Adipose tissue (tissue), 3 donors: ENCODE measurements at regions not wholly inside any gene's neighbourhood (a gene's known extent, or its start where the extent isn't known, plus 50 kb on each side); places are given as distances from the start of the nearest gene placed in this dataset.
"Not testable (repeated sequence)": the region's sequence is repeated elsewhere in the genome, so short reads cannot be mapped to it uniquely, and the experiment has no call there.

Experiments
- H3K27ac ChIP-seq: one replicate; pipeline ENCODE4 v1.5.1; 2013; ENCODE audit warnings: low read depth, low read length
- WGBS, 3 donors: extraction: QIAGEN DNeasy Blood & Tissue Kit; methylation state at CpG; one replicate each; pipeline ENCODE4 v1.1.7; 2013; 5-methylcytosine and 5-hydroxymethylcytosine counted together
- donor health status: healthy with polysubstance abuse.
- donor health status: Bipolar disorder and iron deficiency.
- donor health status: healthy.

- peak overlapping the region; percentile 34 for H3K27ac ChIP-seq
- 25 to 52% (median 37%) methylated on average over 15 to 16 of the region's 16 CpGs for WGBS, 3 donors
Observed at GRCh38 chr17:77829843-77830799, 128.4 kb upstream of the TNRC6C start.

- H3K27ac ChIP-seq, result peak overlapping the region; percentile 34
- WGBS, 3 donors, result 62 to 72% (median 65%) methylated on average over 17 of the region's 17 CpGs
Observed at GRCh38 chr17:77830816-77831473, 127.6 kb upstream of the TNRC6C start.

GRCh38 chr17:77831474-77832179 is 126.9 kb upstream of the TNRC6C start:
- H3K27ac ChIP-seq, result no peak overlapping the region
- WGBS, 3 donors, result 65 to 75% (median 72%) methylated on average over 17 of the region's 17 CpGs

- 58 to 88% (median 87%) methylated on average over 8 of the region's 8 CpGs for WGBS, 3 donors
- H3K27ac ChIP-seq, result no peak overlapping the region
Observed at GRCh38 chr17:77832180-77832560, 126.3 kb upstream of the TNRC6C start.

- 67 to 93% (median 88%) methylated on average over 5 of the region's 5 CpGs for whole genome bisulfite sequencing, 3 donors
- no peak overlapping the region for H3K27ac ChIP-seq
Observed at GRCh38 chr17:77833769-77834168, 124.7 kb upstream of the TNRC6C start.

- 46 to 56% (median 50%) methylated on average over 12 of the region's 12 CpGs for WGBS, 3 donors
- no peak overlapping the region for H3K27ac ChIP-seq
Observed at GRCh38 chr17:77834170-77835115, 124.1 kb upstream of the TNRC6C start.

GRCh38 chr17:77836557-77837041 is 121.9 kb upstream of the TNRC6C start:
- no peak overlapping the region for H3K27ac ChIP-seq
- WGBS, 3 donors, result 57 to 91% (median 79%) methylated on average over 3 of the region's 3 CpGs

GRCh38 chr17:77837072-77837471 is 121.4 kb upstream of the TNRC6C start:
- 91 to 97% (median 97%) methylated on average over 5 of the region's 5 CpGs for whole genome bisulfite sequencing, 3 donors
- H3K27ac ChIP-seq, result not testable (repeated sequence)

GRCh38 chr17:77837917-77838316 is 120.6 kb upstream of the TNRC6C start:
- no peak overlapping the region for H3K27ac ChIP-seq
- 76 to 97% (median 97%) methylated on average over 9 of the region's 9 CpGs for WGBS, 3 donors

- H3K27ac ChIP-seq, result no peak overlapping the region
- WGBS, 3 donors, result 74 to 90% (median 78%) methylated on average over 23 of the region's 23 CpGs
Observed at GRCh38 chr17:77838748-77839697, 119.5 kb upstream of the TNRC6C start.

- WGBS, 3 donors, result 38 to 70% (median 61%) methylated on average over 16 of the region's 16 CpGs
- H3K27ac ChIP-seq, result no peak overlapping the region
Observed at GRCh38 chr17:77839698-77840512, 118.6 kb upstream of the TNRC6C start.

- no peak overlapping the region for H3K27ac ChIP-seq
- WGBS, 3 donors, result 77 to 85% (median 77%) methylated on average over 10 of the region's 10 CpGs
Observed at GRCh38 chr17:77840513-77841165, 117.9 kb upstream of the TNRC6C start.

GRCh38 chr17:77841742-77842527 is 116.6 kb upstream of the TNRC6C start:
- WGBS, 3 donors, result 83 to 95% (median 93%) methylated on average over 8 of the region's 8 CpGs
- no peak overlapping the region for H3K27ac ChIP-seq

- H3K27ac ChIP-seq, result no peak overlapping the region
Observed at GRCh38 chr17:77842528-77843147, 115.9 kb upstream of the TNRC6C start.

More at GRCh38 chr17:77842528-77843147, 115.9 kb upstream of the TNRC6C start:
- WGBS, 3 donors, result 53 to 83% (median 57%) methylated on average over 10 of the region's 10 CpGs
